ENCODE measurements at regions not wholly inside any gene's neighbourhood (a gene's known extent, or its start where the extent isn't known, plus 50 kb on each side); places are given as distances from the start of the nearest gene placed in this dataset.
"Not testable (repeated sequence)": the region's sequence is repeated elsewhere in the genome, so short reads cannot be mapped to it uniquely, and the experiment has no call there.

- DNase-seq (ENCODE audit: low read depth) = no peak
- Histone ChIP-seq H3K36me3 (ENCODE audit: control insufficient read depth, insufficient read depth, low read length) (no peaks in the 10 kb centered on the region), H3K4me3 (ENCODE audit: low read depth, low read length) (no peak overlapping the region), H3K27me3 (ENCODE audit: control insufficient read depth, insufficient read depth, low read length) (no peaks in the 10 kb centered on the region)
- FAIRE-seq = no peak
- no peak for TF ChIP-seq CTCF (IDR thresholded peaks at IDR 0.05; ENCODE audit: insufficient read depth, low read length, severe bottlenecking)
These were observed 91.7 kb upstream of the GDNF start for GRCh38 chr5:37931541-37931940.

- no peak for TF ChIP-seq CTCF (IDR thresholded peaks at IDR 0.05; ENCODE audit: insufficient read depth, low read length, severe bottlenecking)
- FAIRE-seq (no peak), DNase-seq (ENCODE audit: low read depth) (no peak)
- Histone ChIP-seq H3K4me3 (ENCODE audit: low read depth, low read length) (no peak overlapping the region), H3K36me3 (ENCODE audit: control insufficient read depth, insufficient read depth, low read length) (no peaks in the 10 kb centered on the region), H3K27me3 (ENCODE audit: control insufficient read depth, insufficient read depth, low read length) (no peaks in the 10 kb centered on the region)
These were observed 90.5 kb upstream of the GDNF start for GRCh38 chr5:37930350-37930749.

- Histone ChIP-seq H3K36me3 (ENCODE audit: control insufficient read depth, insufficient read depth, low read length) (no peaks in the 10 kb centered on the region), H3K27me3 (ENCODE audit: control insufficient read depth, insufficient read depth, low read length) (no peaks in the 10 kb centered on the region), H3K4me3 (ENCODE audit: low read depth, low read length) (no peak overlapping the region)
- FAIRE-seq (no peak), DNase-seq (ENCODE audit: low read depth) (no peak)
- no peak for TF ChIP-seq CTCF (IDR thresholded peaks at IDR 0.05; ENCODE audit: insufficient read depth, low read length, severe bottlenecking)
These were observed 90.0 kb upstream of the GDNF start for GRCh38 chr5:37929791-37930190.

GRCh38 chr5:37927753-37928152, 87.9 kb upstream of the GDNF start:
- DNase-seq (ENCODE audit: low read depth); FAIRE-seq; H3K27me3 ChIP-seq (ENCODE audit: control insufficient read depth, insufficient read depth, low read length): not testable (repeated sequence)

GRCh38 chr5:37926732-37927131, 86.9 kb upstream of the GDNF start:
- H3K27me3 ChIP-seq (ENCODE audit: control insufficient read depth, insufficient read depth, low read length) = no peaks in the 10 kb centered on the region
- peak; percentile 24 for TF ChIP-seq CTCF (IDR thresholded peaks at IDR 0.05; ENCODE audit: insufficient read depth, low read length, severe bottlenecking)

More at GRCh38 chr5:37927753-37928152, 87.9 kb upstream of the GDNF start:
- H3K36me3 ChIP-seq (ENCODE audit: control insufficient read depth, insufficient read depth, low read length); H3K4me3 ChIP-seq (ENCODE audit: low read depth, low read length): not testable (repeated sequence)

GRCh38 chr5:37921452-37921851, 81.6 kb upstream of the GDNF start:
- H3K36me3 ChIP-seq (ENCODE audit: control insufficient read depth, insufficient read depth, low read length) = no peaks in the 10 kb centered on the region
- FAIRE-seq (no peak), DNase-seq (ENCODE audit: low read depth) (peak; percentile 51)
- no peak for TF ChIP-seq CTCF (IDR thresholded peaks at IDR 0.05; ENCODE audit: insufficient read depth, low read length, severe bottlenecking)
- no peaks in the 10 kb centered on the region for H3K27me3 ChIP-seq (ENCODE audit: control insufficient read depth, insufficient read depth, low read length)
- H3K4me3 ChIP-seq (ENCODE audit: low read depth, low read length) = no peak overlapping the region

More at GRCh38 chr5:37926732-37927131, 86.9 kb upstream of the GDNF start:
- DNase-seq (ENCODE audit: low read depth) (peak; percentile 91), FAIRE-seq (peak; percentile 32)
- no peak overlapping the region for H3K4me3 ChIP-seq (ENCODE audit: low read depth, low read length)
- H3K36me3 ChIP-seq (ENCODE audit: control insufficient read depth, insufficient read depth, low read length) = no peaks in the 10 kb centered on the region

Measured in bronchial epithelial cell (primary cell).